ENCODE measurements at regions not wholly inside any gene's neighbourhood (a gene's known extent, or its start where the extent isn't known, plus 50 kb on each side); places are given as distances from the start of the nearest gene placed in this dataset.

DNA sequence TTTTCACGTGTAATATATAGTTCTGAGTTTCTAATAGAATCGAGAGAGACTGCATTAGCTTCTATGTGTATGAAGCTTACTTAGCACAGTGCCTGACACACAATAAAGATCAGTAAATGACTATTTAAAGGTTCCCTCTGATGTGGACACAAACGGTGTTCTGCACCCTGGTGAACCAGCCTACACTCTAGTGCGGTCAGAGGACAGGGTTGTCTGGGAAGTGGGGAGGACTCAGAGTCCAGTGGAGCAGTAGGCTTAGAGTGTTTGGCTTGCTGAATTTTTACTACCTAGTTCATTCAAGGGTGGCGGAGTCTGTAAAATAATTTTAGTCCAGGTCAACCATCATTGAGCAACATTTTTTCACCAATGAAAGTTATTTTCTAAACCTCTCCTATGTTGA lies 77.8 kb downstream of the DIPK2A start:
- no peak for FAIRE-seq
- TF ChIP-seq, protein P1, sequence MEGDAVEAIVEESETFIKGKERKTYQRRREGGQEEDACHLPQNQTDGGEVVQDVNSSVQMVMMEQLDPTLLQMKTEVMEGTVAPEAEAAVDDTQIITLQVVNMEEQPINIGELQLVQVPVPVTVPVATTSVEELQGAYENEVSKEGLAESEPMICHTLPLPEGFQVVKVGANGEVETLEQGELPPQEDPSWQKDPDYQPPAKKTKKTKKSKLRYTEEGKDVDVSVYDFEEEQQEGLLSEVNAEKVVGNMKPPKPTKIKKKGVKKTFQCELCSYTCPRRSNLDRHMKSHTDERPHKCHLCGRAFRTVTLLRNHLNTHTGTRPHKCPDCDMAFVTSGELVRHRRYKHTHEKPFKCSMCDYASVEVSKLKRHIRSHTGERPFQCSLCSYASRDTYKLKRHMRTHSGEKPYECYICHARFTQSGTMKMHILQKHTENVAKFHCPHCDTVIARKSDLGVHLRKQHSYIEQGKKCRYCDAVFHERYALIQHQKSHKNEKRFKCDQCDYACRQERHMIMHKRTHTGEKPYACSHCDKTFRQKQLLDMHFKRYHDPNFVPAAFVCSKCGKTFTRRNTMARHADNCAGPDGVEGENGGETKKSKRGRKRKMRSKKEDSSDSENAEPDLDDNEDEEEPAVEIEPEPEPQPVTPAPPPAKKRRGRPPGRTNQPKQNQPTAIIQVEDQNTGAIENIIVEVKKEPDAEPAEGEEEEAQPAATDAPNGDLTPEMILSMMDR (IDR thresholded peaks at IDR 0.05; ENCODE audit: insufficient read depth, low read length, severe bottlenecking), result no peak

DNA sequence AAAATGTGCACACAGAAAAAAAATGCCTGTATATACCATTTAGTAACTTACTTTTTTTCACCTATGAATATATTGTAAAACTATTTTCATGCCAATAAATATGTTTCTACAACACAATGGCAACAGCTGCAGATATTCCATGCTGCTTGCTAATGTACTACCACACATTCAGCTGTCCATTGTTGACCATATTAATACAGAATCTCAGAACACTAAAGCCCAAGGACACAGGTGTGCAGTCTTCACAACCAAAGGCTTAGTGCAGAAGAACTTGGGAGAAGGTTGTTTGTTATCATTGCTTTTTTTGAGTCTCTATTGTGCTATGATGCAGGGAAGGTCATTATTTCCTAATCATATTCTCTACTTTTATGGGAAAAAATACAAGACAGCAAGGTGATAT lies 79.6 kb downstream of the DIPK2A start:
- Histone ChIP-seq H3K36me3 (ENCODE audit: control insufficient read depth, insufficient read depth, low read length) (no peaks in the 10 kb centered on the region), H3K27me3 (ENCODE audit: control insufficient read depth, insufficient read depth, low read length) (no peaks in the 10 kb centered on the region), H3K4me3 (ENCODE audit: low read depth, low read length) (no peak overlapping the region)
- DNase-seq (ENCODE audit: low read depth), result no peak
- TF ChIP-seq, protein P1 (IDR thresholded peaks at IDR 0.05; ENCODE audit: insufficient read depth, low read length, severe bottlenecking), result no peak
- no peak for FAIRE-seq

More for the DNA sequence above, 77.8 kb downstream of the DIPK2A start:
- no peak for DNase-seq (ENCODE audit: low read depth)
- Histone ChIP-seq H3K36me3 (ENCODE audit: control insufficient read depth, insufficient read depth, low read length) (no peaks in the 10 kb centered on the region), H3K27me3 (ENCODE audit: control insufficient read depth, insufficient read depth, low read length) (no peaks in the 10 kb centered on the region), H3K4me3 (ENCODE audit: low read depth, low read length) (no peak overlapping the region)

DNA sequence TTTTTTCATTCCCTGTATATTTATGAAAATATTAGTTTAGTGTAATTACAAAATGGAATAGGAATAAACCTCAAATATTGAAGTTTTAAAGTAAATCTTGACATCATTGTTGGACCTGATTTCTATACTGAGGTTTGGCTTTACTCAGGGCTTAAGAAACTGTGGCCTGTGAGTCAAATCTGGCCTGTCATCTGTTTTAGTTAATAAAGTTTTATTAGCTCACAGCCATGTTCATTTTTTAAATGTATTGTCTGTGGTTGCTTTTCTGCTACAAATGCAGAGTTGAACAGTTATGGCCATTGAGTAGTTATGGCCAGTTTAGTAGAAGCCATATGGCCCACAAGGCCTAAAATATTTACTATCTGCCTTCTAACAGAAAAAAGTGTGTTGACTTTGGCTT lies 80.7 kb downstream of the DIPK2A start:
- FAIRE-seq (no peak), DNase-seq (ENCODE audit: low read depth) (no peak)
- H3K4me3 ChIP-seq (ENCODE audit: low read depth, low read length), result no peak overlapping the region
- H3K27me3 ChIP-seq (ENCODE audit: control insufficient read depth, insufficient read depth, low read length), result no peaks in the 10 kb centered on the region
- H3K36me3 ChIP-seq (ENCODE audit: control insufficient read depth, insufficient read depth, low read length), result no peaks in the 10 kb centered on the region
- TF ChIP-seq, protein P1 (IDR thresholded peaks at IDR 0.05; ENCODE audit: insufficient read depth, low read length, severe bottlenecking), result no peak

DNA sequence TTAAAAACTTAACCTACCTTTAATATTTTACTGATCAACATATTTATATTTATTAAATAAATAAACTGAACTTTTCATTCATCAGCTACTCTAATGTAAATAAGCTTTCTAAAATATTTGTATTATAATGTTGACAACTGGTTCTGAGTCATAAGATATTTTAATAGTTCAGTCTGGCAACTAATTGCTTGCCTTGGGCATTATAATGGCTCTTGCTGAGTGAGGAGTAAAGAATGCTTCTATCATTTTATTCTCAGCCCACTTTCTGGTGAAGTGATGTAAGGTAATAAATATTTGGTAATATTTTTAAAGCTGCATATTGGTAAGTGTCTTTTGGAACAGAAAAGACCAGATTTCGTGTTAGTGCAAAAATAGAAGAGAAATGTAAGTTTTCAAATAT lies 81.5 kb downstream of the DIPK2A start:
- DNase-seq (ENCODE audit: low read depth) (peak; percentile 89), FAIRE-seq (no peak)
- no peaks in the 10 kb centered on the region for H3K36me3 ChIP-seq (ENCODE audit: control insufficient read depth, insufficient read depth, low read length)
- TF ChIP-seq, protein P1 (IDR thresholded peaks at IDR 0.05; ENCODE audit: insufficient read depth, low read length, severe bottlenecking), result no peak
- H3K27me3 ChIP-seq (ENCODE audit: control insufficient read depth, insufficient read depth, low read length), result no peaks in the 10 kb centered on the region
- H3K4me3 ChIP-seq (ENCODE audit: low read depth, low read length), result no peak overlapping the region

DNA sequence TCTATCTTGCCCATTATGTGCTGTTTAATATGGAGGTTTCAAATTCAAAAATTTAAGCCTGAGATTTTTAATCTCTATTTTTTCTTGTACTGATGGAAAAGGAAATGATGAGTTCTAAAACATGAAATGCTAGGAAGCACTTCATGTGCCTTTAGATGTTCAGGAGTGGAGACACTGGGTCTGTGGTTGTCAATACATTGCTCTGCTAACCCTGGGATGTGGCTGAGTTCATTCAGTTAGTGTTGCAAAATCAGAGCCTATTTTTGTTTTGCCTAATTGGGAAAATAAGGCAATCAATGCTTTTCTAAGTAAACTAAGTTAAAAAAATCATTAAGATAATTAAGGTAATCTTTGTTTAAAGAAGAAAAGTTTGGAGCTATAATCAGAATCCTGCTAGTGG lies 83.1 kb downstream of the DIPK2A start:
- Histone ChIP-seq H3K27me3 (ENCODE audit: control insufficient read depth, insufficient read depth, low read length) (no peaks in the 10 kb centered on the region), H3K4me3 (ENCODE audit: low read depth, low read length) (no peak overlapping the region), H3K36me3 (ENCODE audit: control insufficient read depth, insufficient read depth, low read length) (no peaks in the 10 kb centered on the region)
- DNase-seq (ENCODE audit: low read depth) (no peak), FAIRE-seq (no peak)
- TF ChIP-seq, protein P1 (IDR thresholded peaks at IDR 0.05; ENCODE audit: insufficient read depth, low read length, severe bottlenecking), result no peak

DNA sequence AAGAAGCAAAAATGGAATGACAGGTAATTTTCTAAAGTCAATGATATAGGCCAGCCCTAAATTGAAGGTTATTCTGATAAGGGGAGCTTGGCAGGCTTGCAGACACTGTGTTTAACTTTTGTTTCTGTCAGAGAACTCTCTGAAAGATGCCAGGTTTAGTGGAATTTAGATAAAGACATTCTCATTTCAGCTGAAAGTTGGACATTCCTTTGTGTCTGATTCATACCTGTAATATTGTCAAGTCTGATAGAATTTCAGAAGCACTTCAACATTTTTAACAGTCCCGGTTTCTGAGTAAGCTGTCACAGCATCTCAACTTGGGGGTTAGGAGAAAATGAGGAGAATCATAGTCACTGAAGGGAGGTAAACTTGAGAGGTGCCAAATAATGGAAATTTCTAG lies 84.0 kb downstream of the DIPK2A start:
- H3K36me3 ChIP-seq (ENCODE audit: control insufficient read depth, insufficient read depth, low read length), result no peaks in the 10 kb centered on the region
- no peaks in the 10 kb centered on the region for H3K27me3 ChIP-seq (ENCODE audit: control insufficient read depth, insufficient read depth, low read length)
- peak; percentile 37 for DNase-seq (ENCODE audit: low read depth)
- TF ChIP-seq, protein P1 (IDR thresholded peaks at IDR 0.05; ENCODE audit: insufficient read depth, low read length, severe bottlenecking), result no peak
- no peak overlapping the region for H3K4me3 ChIP-seq (ENCODE audit: low read depth, low read length)
- FAIRE-seq, result no peak
